SKM-1 treated with dmso at 0.1 percent for 144 hours (cell line): ENCODE measurements at regions not wholly inside any gene's neighbourhood (a gene's known extent, or its start where the extent isn't known, plus 50 kb on each side); places are given as distances from the start of the nearest gene placed in this dataset.

Experiments used
- DNase-seq: peaks from one replicate; lab custom pipeline; 2025; ENCODE audit not compliant: unreplicated experiment; lab: John Stamatoyannopoulos, UW

DNA sequence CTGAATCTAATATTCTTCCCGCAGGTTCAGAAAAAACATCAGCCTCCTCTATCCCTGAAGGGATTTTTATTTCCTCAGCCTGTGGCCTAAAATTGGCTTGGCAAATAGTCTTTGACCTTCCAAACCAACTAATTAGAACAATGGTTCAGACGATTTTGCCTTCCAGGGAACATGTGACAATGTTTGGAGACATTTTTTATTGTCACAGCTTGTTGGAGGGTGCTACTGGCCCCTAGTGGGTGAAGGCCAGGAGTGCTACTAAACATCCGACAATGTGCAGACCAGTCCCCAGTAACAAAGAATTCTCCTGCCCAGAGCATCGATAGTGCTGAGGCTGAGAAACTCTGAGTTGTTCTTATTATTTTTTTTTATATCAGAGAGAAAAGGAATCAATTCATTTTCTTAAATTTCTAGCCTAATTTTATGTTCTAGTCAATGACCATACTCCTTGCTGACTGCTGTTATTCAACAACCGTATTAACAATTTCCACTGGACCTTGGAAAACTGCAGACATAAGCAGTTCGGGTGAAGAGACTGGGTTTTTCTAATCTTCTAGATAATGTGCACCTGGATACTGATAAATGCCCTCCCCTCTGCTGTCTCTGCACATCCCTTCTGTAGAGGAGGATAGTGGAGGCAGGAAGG is 280.7 kb downstream of the LMX1A start:
- DNase-seq = no peak

DNA sequence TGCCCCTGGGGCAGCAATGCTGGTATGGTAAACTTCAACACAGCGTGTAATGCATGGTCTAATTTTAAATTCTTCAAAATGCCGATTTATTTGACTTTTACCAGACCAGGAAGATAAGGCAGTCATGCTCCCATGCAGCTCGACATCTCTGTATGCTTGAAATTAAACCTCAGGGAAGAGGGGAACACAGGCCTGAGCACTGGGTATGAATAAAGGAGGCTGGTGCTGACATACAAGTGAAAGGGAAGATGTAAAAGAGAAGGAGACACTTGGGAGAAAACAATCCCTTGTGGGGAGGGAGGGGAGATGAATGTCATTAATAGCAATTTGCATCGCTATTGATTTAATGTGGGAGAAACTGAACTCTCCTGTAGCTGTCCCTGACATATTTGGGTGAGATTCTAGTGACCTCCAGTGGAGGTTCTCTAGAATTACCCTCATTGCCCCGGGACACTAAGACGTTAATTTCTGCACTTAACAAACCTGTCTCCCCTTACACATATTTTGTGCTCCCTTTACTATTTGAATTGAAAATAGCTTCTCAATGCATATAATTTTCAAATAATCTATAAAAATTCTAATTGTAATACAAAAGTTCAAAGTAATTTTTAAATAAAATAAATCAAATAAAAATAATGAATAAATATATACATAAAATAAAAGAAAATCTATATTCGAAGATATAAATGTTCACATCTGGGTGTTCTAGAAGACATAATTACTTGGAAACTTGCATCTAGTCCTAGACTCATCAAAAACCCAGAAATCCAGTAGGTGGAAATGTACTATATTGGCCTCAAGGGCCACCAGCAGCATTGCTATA is 283.1 kb downstream of the LMX1A start:
- peak; percentile 58 for DNase-seq

DNA sequence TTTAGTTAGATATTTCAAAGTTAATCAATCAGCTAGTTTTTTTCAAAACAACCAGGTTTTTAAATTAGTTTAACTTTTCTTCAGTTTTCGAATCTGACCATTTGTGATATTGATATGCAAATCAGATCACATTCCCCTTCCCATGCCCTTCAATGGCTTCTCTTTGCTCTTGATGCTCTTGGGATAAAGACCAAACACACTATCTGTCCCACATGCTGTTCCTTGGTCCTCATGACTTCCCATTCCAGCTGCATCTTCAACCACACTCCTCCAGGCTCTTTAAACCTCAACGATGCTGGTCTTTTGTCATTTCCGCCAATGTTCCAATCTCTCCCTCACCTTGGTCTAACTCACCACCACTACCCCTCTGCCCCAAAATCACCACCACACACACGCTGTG is 285.8 kb downstream of the LMX1A start:
- no peak for DNase-seq

DNA sequence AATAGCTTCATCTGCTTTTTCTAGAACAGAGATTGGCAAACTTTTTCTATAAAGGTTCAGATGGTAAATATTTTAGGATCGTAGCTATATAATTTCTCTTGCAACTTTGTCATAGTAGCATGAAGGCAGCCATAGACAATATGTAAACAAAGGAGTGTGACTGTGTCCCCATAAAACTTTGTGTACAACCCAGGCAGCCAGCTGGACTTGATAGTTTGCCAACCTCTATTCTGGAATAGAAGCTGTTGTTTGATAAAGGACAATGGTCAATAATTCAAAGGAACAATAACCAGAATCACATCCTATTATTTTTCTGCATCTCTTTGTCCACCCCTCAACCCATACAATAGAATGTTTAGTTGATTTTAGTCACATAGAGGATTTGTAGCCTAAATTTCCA is 286.7 kb downstream of the LMX1A start:
- DNase-seq = no peak

DNA sequence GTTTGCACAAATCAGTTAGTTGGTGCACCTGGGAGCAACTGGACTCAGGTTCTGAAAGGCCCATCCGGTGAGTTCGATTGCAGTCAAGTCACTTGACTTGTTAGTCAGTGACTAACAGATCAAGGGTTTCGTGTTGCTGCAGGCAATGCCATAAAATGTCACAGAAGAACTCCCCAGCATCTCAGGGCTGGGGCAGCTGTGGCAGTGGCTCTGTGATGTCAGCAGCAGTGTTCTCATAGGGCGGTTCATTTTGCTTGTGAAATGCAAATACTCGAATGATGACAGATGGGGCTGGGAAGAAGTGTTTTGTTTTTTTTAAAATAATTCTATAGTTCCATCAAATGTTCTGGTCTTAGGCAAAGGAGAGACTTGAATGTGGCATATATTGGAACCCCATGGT is 287.8 kb downstream of the LMX1A start:
- no peak for DNase-seq

DNA sequence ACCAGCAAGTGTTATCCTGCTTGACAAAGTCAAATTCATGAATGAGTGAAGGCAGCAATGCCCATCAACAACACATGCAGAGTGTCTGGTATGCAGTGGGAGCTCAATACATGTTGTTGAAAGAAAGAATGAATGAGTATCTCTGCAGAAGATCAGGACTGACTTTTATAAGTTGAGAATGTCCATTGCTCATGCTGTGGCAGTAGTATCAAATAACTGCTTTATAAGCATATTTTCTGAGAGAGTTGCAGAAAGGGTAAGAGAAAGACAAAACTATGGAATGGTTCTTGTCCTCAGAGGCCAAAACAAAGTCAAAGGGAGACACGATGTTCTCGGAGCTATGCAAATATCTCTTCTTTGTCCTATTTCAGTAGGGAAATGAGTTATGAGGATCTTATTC is 288.7 kb downstream of the LMX1A start:
- DNase-seq = no peak

DNA sequence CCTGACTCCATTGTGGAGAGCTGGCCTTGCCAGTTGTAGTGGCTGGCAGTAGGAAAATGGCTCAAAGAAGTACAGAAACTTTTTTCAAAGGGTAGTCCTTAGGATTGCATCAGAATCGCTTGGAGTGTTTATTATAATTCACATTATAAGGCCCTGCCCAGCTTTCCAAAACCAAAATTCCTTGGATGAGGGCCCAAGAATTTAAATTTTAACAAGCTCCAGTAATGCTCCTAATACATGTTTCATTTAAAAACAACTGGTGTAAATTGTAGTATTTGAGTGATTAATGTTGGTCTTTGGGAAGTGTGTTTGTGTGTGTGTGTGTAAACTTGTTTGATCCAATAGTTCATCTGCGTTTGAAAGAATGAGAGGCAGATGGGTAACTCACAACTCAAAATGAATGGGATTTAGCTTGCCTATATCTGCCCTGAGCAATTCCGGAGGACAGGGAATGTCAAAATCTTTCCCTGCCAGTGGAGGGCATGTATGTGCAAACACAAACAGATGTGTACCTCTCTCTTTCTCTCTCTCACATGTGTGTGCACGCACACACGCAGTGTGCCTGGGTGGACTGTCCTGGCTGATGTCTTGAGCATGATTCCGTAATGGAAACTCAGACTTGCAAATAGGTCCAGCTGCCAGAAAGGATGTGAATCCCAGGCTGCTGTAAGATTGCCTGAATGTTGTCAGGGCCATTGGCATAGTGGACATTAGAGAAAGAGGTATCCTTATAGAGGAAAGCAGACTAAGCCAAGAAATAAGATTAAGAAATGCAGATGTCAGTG is 293.1 kb downstream of the LMX1A start:
- no peak for DNase-seq

DNA sequence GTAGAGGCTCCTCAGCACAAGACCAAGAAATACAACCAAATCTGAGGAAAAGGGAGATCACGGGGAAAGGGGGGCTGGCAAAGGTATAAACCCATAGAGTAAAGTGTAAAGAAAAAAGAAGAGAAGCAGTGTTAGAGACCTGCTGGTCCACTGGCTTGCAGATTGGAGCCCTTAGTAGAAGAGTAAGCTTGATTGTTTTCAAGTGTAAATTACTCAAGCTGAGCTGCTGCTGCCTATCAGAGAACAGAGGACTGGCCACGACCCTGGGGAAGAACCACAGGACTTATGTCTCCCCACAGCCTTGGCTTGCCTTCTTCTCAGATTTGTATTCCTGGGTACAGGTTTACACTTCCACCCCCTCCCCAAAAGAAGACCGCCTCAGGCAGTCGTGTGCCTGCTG is 294.2 kb downstream of the LMX1A start:
- no peak for DNase-seq

DNA sequence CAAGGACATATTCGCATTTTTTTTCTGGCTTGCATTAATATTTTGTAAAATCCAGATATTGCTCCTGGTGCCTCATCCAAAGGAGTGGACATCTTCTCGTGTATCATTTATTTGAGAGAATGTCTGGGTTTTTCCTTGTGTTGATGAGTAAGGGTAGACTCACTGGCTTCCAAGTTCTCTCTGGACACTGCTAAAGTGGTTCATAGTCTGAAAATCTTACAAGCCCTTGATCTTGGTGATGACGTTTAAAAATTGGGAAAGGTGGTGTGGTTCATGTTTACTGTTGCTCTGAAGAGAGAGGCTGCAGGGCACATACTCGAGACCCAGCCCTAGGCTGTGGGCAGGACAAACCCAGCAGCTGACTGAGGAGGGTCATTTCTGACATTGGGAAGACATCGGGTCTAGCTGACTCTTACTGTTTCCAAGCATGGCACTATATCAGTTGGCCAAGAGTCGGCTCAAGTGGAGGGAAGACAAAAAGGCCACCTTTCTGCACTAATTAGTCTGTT is 296.2 kb downstream of the LMX1A start:
- no peak for DNase-seq

DNA sequence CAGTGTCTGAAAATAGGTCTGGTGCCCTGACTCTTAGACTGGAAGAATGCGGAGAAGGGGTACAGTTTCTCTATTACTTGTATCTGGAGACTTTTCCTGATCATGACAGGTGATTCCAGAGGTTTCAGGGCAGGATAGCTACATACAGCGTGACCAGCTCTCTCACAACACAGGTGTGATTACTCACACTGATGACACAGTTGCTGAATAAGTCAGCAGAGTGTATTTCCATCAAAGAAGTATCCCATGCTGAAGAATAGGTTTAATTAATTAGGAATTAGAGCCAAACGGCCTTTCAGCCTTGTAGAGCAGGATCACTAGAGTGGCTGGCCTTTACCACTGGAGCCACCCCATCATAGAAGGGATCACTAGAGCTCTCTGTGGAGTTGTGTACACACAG is 298.6 kb downstream of the LMX1A start:
- no peak for DNase-seq

DNA sequence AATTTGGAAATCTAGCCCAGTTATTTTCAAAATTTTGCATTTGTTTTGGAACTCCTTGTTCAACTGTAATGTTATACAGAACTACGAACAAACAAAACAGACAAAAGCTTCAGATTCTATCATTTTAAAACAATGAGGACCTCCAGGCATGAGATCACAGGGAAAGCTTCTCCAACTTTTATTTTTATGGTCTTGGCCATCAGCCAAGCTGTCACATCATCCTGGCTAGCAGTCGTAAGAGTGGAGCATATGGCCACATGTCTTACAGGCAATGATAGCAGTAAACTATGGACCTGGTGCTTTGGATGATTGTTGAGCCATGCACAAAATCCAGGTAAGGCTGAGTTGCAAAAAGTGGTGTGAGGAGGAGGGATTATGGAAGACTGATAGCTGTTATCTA is 299.6 kb downstream of the LMX1A start:
- no peak for DNase-seq

DNA sequence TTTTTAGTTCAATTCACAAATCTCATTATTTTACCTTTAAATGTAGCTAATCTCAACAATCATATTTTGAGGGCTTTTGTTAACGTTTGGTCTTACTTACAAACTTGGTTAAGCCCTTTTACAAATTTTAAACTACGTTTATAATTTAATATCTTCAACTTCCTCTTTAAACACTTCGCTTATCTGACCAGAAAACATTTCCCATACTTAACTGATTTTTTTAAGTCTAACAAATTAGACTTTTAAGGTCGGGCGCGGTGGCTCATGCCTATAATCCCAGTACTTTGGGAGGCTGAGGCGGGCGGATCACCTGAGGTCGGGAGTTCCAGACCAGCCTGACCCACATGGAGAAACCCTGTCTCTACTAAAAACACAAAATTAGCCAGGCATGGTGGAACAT is 300.9 kb downstream of the LMX1A start:
- DNase-seq = no peak

DNA sequence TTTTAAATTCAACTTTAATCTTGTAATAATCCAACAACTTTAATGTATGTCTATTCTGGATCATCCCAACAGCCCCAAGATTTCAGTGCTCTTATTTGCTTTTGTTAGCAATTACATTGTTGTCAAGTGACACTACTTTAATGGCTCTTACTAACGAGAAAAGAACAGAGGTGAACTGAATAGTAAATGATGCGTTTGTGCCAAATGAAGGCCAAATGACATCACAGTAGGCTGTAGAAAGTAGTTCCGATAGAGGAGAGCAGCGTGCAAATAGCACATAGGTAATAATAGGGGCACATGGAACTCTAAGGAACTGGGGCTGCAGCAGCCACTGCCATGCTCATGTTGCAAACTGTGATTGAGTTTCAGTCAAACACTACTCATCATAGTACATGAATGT is 301.9 kb downstream of the LMX1A start:
- no peak for DNase-seq

DNA sequence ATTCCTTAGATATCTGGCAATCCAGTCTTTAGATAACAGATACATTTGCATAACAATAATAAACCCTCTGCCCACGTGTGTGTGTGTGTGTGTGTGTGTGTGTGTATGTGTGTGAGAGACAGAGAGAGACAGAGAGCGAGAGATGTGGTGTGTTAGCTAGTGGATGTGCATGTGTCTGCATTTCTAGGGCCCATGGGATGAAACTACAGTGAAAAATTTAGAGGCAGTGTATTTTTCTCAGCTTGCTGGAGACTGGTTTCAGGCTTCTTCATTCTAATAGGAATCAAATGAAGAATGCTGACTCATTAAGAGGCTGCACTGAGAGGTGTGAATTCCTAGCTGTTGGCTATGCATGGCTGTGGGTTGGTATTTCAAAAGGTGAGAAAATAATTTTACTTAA is 303.2 kb downstream of the LMX1A start:
- DNase-seq = no peak

DNA sequence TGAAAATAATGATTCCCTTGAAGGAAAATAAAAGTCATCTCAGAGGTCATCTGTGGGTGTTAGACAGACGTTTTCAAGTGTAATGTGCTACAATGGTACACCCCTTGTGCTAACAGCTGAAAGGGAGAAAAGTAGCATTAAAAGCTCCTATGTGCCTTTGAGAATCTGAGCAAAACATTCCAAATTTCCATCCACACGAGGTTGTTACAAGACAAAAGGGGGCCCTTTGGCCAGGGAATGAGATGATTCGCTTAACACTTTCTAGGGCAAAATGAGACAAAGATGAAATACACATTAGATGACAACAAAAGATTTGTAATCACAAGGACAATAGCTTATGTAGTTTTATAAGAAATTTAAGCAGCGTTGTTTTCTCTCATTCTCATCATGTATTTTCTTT is 303.6 kb downstream of the LMX1A start:
- no peak for DNase-seq

DNA sequence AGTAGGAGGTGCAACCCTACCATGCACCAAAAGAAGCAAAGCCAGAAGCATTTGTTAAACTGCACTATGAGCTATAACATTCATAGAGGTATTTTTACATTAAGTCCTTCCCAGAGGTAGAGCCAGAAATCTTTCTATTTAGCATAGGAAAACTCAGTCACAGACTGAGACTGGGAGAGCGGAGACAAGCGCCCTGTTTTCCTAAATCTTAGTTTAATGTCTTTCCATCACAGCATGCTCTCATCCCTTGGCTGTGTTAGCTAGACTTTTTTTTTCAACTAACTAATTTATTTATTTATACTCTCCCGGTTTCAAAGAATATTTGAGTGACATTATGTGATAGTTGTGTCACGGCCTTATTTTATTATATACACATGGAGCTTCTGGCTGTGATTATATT is 304.1 kb downstream of the LMX1A start:
- no peak for DNase-seq

DNA sequence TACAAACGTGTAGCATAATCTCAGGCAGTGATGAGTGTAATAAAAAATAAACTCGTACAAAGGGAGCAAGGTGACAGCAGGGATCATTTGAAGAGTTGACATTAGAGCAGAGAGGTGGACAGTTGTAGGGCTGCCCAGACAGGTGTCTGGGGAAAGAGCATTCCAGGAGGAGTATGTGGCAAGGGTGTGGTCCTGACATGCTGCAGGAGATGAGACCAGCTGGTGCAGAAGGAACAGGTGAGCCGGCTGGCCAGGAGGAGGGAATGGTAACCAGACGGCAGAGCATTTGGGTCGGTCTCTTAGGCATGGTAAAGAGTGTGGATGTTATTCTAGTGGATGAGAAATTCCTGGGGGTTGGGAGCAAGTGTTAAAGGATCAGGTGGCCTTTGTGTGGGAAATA is 306.3 kb downstream of the LMX1A start:
- no peak for DNase-seq

DNA sequence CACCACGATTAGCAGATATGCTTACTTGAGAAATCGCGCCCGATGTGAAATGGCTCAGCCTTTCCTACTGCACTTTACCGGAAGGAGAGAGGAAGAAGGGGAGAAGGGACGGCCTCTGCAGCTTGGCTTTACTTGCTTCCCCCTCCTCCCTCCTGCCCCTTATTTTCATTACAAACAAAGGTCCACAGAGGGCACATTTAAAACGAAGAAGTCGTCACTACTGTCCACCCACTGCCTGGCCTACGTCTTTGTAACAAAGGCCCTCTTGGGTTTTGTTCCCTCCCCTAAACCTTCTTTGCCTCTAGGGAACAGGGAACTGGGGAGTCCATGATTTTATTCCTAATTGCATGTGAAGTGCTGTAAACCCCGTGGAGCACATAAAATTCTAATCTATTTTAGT is 308.5 kb downstream of the LMX1A start:
- DNase-seq = no peak

DNA sequence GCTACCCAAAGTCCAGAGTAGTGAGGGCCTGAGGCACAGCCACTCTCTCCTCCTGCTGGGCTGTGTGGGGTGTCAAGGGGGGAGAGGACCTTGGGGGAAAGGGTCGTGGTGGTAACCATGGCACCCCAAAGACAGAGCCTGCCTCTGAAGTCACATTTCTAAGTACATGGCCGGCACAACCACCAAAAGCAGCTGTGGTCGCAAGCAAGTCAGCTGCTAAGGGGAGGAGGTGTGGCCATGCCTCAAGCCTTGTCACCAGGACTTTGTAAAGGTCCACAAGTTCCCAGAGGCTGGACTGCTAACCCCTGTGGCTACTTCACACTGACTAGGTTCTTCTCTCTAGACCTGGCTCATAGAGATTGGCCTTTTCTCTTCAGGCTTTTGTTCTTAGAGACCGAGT is 310.6 kb downstream of the LMX1A start:
- DNase-seq = no peak

DNA sequence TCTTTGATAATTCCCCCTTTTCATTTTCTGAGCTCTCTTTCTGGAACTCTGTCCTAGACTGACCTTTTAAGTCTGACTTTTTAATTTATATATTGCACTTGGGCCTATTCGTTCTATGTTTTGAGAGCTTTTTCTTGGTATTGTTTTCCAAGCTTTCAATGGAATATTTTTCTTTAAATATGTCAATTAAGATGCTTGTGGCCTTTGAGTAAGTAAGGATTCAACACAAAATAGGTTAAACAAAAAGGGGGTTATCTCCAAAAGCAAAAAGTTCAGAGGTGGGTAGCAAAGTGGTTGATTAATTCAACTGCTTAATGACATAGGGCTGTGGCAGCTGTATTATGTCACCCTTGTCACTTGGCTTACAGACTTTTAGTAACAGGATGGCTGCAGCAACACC is 315.9 kb downstream of the LMX1A start:
- no peak for DNase-seq

DNA sequence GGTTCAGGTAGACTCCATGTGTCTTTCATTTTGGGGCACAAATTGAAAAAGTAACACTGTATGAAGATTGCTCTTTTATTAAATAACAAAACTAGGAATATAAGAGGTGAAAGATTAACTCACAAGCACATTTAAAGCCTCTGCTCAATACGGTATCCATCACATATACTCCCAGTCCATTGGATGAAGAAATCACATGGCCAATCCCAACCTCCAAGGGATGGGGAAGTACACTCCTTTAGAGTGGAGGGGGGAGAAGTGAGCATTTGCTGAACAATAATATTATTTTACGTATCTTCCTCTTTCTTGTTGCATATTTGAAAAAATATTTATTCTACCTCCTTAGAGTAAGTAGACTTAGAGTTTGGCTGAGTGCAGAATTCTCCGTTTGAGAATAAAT is 316.5 kb downstream of the LMX1A start:
- DNase-seq = no peak

DNA sequence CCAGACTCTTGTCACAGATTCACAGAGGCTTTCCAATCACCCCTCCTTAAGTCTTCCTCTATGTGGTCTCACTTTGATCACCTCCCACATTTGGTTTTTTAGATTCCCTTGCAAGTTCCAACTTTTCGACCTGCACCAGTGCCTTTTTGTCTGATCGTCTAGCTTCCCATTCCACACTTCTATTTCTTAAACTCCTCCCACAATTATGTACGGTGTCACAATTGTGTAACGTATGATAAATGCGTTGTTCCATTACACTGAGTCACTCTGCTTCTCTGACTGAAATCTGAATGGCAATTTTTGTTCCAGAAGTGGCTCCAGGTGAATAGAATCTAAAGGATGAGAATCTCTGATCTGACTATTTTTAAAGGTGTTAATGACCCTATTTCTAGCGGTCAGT is 320.1 kb downstream of the LMX1A start:
- DNase-seq = no peak
